HEK293 (cell line): ENCODE measurements at regions not wholly inside any gene's neighbourhood (a gene's known extent, or its start where the extent isn't known, plus 50 kb on each side); places are given as distances from the start of the nearest gene placed in this dataset.

Source experiments
- CTCF ChIA-PET: fragments of 350-600 bp; formaldehyde crosslinking; extraction: SDS; loops from one replicate; lab custom pipeline; 2021; ENCODE audit warnings: antibody characterized with exemption; lab: Yijun Ruan, JAX
- POLR2A ChIA-PET: fragments of 300-600 bp; formaldehyde crosslinking; extraction: SDS; loops from one replicate; lab custom pipeline; 2020; ENCODE audit warnings: antibody characterized with exemption, inconsistent platforms; lab: Yijun Ruan, JAX
- H3K27ac ChIP-seq: fragments of 200-500 bp; sonication (Bioruptor generic); 2 replicates; pipeline ENCODE4 v1.5.1; 2014; ENCODE audit warnings: low read depth, low read length, control low read depth, inconsistent platforms; ENCODE audit errors: extremely low read depth
- H3K36me3 ChIP-seq, 2 experiments: fragments of 200-500 bp in 1 of 2; sonication (Bioruptor generic) in 1 of 2; 1 replicate in 1 of 2; 2 replicates in 1 of 2; pipeline ENCODE4 v1.5.1; 2014 to 2017; ENCODE audit warnings: inconsistent platforms in 2 of 2, low read length in 2 of 2; ENCODE audit not compliant: control insufficient read depth in 2 of 2, insufficient read depth in 1 of 2
- H3K4me1 ChIP-seq: fragments of 200-500 bp; sonication (Bioruptor generic); 2 replicates; pipeline ENCODE4 v1.5.1; 2014; ENCODE audit warnings: mild to moderate bottlenecking, low read length, inconsistent platforms; ENCODE audit not compliant: control insufficient read depth, insufficient read depth
- H3K4me3 ChIP-seq: 2 replicates; pipeline ENCODE4 v1.5.1; 2011; ENCODE audit warnings: low read depth, mild to moderate bottlenecking, control low read depth, low read length, moderate library complexity
- H3K9me3 ChIP-seq: fragments of 200-500 bp; sonication (Bioruptor generic); 2 replicates; pipeline ENCODE4 v1.5.1; 2014; ENCODE audit warnings: low read depth, low read length, inconsistent platforms; ENCODE audit not compliant: control insufficient read depth, insufficient read depth
- HOXD13 ChIP-seq: sonication (generic); formaldehyde crosslinking; IDR thresholded peaks from 2 replicates; pipeline ENCODE4 v1.8.0; 2022; ENCODE audit warnings: missing genetic modification reagents, borderline replicate concordance
- ZBTB20 ChIP-seq: fragments of 450-650 bp; formaldehyde crosslinking; IDR thresholded peaks from 2 replicates; pipeline ENCODE4 v1.5.1; 2016; ENCODE audit warnings: missing biosample characterization, missing genetic modification characterization
- ZEB2 ChIP-seq: fragments of 450-650 bp; formaldehyde crosslinking; IDR thresholded peaks from 2 replicates; pipeline ENCODE4 v1.5.1; 2016; ENCODE audit warnings: missing biosample characterization, missing genetic modification characterization
- ZFHX2 ChIP-seq: fragments of 450-650 bp; formaldehyde crosslinking; conservative IDR thresholded peaks from 2 replicates; pipeline ENCODE4 v1.5.1; 2016; ENCODE audit warnings: missing biosample characterization, missing genetic modification characterization
- ZNF132 ChIP-seq: fragments of 450-650 bp; formaldehyde crosslinking; IDR thresholded peaks from 2 replicates; pipeline ENCODE4 v1.5.1; 2017; ENCODE audit warnings: missing biosample characterization, missing genetic modification characterization, borderline replicate concordance
- ZNF18 ChIP-seq: fragments of 450-650 bp; formaldehyde crosslinking; IDR thresholded peaks from 2 replicates; pipeline ENCODE4 v1.5.1; 2016; ENCODE audit warnings: missing biosample characterization, missing genetic modification characterization
- ZNF311 ChIP-seq: fragments of 450-650 bp; formaldehyde crosslinking; IDR thresholded peaks from 2 replicates; pipeline ENCODE4 v1.5.1; 2017; ENCODE audit warnings: missing biosample characterization, missing genetic modification characterization, borderline replicate concordance
- ZNF518A ChIP-seq: fragments of 450-650 bp; formaldehyde crosslinking; conservative IDR thresholded peaks from 2 replicates; pipeline ENCODE4 v1.5.1; 2016; ENCODE audit warnings: low read depth, missing biosample characterization, missing genetic modification characterization
- ZNF530 ChIP-seq: fragments of 450-650 bp; formaldehyde crosslinking; IDR thresholded peaks from 2 replicates; pipeline ENCODE4 v1.5.1; 2016; ENCODE audit warnings: low read depth, missing biosample characterization, missing genetic modification characterization
- ZNF548 ChIP-seq: fragments of 450-650 bp; formaldehyde crosslinking; IDR thresholded peaks from 2 replicates; pipeline ENCODE4 v1.5.1; 2016; ENCODE audit warnings: missing biosample characterization, missing genetic modification characterization
- ZNF561 ChIP-seq: fragments of 450-650 bp; IDR thresholded peaks from 2 replicates; pipeline ENCODE4 v1.5.1; 2018; ENCODE audit warnings: missing biosample characterization, missing genetic modification characterization, borderline replicate concordance
- ZNF658 ChIP-seq: fragments of 450-650 bp; formaldehyde crosslinking; IDR thresholded peaks from 2 replicates; pipeline ENCODE4; 2016; ENCODE audit warnings: missing biosample characterization, missing genetic modification characterization
- ZNF677 ChIP-seq: fragments of 450-650 bp; IDR thresholded peaks from 2 replicates; pipeline ENCODE4 v1.5.0; 2018; ENCODE audit warnings: missing biosample characterization, mild to moderate bottlenecking, missing genetic modification characterization, moderate library complexity
- ZNF768 ChIP-seq: fragments of 450-650 bp; formaldehyde crosslinking; IDR thresholded peaks from 2 replicates; pipeline ENCODE4 v1.5.1; 2018; ENCODE audit warnings: missing biosample characterization, mild to moderate bottlenecking, missing genetic modification characterization
- TF ChIP-seq, protein P1 (sequence below): fragments of 450-650 bp; formaldehyde crosslinking; IDR thresholded peaks from 2 replicates; pipeline ENCODE4 v1.5.1; 2016; ENCODE audit warnings: missing biosample characterization, missing genetic modification characterization

GRCh38 chr2:215850380-215850779, 163.0 kb downstream of the MREG start (continued):
- TF ChIP-seq ZNF768 (tag by site-specific recombination) (no peak), ZNF561 (tag by site-specific recombination) (no peak)

DNA sequence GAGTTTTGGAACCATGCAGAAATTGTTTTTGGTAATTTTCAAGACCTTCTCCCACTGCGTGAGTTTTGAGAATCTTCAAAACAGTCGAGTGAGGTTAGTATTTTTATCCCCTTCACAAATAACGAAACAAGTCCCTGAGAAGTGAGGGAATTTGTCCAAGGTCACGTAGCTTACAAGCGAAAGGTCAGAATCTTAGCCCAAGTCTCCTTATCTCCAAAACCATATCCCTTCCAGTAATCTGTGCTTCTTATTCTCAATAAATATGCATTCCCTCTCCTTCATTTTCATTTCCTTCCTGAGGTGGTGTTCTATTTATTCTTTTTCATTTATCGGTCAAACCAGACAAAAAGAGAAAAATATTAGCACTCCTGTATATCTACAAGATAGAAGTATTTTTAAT, 163.6 kb downstream of the MREG start:
- CTCF ChIA-PET = no interaction called here
- POLR2A ChIA-PET = no interaction called here
- H3K4me1 ChIP-seq = no peaks in the 10 kb centered on the region
- no peak overlapping the region for H3K4me3 ChIP-seq
- H3K27ac ChIP-seq = no peak overlapping the region
- H3K9me3 ChIP-seq = no peaks in the 10 kb centered on the region
- TF ChIP-seq ZNF518A (tag by site-specific recombination) = no peak
- TF ChIP-seq, protein P1, sequence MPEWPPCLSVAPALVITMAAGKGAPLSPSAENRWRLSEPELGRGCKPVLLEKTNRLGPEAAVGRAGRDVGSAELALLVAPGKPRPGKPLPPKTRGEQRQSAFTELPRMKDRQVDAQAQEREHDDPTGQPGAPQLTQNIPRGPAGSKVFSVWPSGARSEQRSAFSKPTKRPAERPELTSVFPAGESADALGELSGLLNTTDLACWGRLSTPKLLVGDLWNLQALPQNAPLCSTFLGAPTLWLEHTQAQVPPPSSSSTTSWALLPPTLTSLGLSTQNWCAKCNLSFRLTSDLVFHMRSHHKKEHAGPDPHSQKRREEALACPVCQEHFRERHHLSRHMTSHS (tag by site-specific recombination) = no peak
- no peaks in the 10 kb centered on the region for H3K36me3 ChIP-seq

DNA sequence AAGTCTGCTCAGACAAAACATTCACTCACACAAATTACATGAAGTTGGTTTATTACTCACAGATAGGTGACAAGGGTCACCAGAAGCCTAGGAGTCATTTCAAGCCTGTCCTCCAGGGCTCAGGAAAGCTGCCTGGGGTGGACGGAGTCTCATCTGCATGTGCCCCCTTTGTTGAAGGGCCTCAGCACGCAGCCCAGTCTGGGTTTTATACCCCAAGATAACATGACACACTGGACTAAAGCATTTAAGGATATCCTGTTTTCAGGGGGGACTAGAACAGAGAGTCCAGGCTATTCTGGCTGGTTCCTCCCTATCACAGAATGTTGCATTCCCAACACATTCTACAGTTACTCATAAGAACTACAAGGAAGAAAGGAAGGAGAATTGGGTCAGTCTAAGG, 164.7 kb downstream of the MREG start:
- POLR2A ChIA-PET = no interaction called here
- no peaks in the 10 kb centered on the region for H3K9me3 ChIP-seq
- CTCF ChIA-PET = no interaction called here

DNA sequence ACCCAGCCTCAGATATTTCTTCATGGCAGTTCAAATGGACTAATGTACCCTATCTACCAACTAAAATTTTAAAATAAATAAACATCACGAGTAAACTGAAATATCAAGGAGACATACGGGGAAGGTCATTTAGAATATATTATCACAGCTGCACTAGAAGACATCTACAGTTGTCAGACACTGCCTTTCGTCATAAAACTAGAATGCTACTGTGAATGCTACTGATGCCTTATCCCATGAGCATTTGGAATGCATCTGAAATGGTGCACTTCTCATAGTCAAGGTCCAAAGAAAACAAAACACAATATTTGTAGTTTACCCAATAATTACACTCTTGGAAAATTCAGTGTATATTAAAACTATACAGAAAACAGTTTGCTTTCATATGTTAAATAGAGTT, 165.2 kb downstream of the MREG start:
- Histone ChIP-seq H3K36me3 (no peaks in the 10 kb centered on the region), H3K27ac (no peak overlapping the region), H3K9me3 (no peaks in the 10 kb centered on the region), H3K4me3 (no peak overlapping the region), H3K4me1 (no peaks in the 10 kb centered on the region)
- ChIA-PET CTCF (no interaction called here), POLR2A (no interaction called here)
- no peak for TF ChIP-seq ZNF548 (tag by site-specific recombination)
- TF ChIP-seq ZNF311 (tag by site-specific recombination) = no peak
- no peak for TF ChIP-seq ZNF18 (tag by site-specific recombination)
- TF ChIP-seq ZEB2 (tag by site-specific recombination) = no peak
- TF ChIP-seq HOXD13 (CRISPR knock-in tag) = no peak
- TF ChIP-seq ZBTB20 (tag by site-specific recombination) = no peak
- no peak for TF ChIP-seq ZFHX2
- TF ChIP-seq ZNF658 (tag by site-specific recombination) = no peak
- no peak for TF ChIP-seq ZNF132
- TF ChIP-seq ZNF530 (tag by site-specific recombination) = no peak
- TF ChIP-seq ZNF677 = no peak

More for the DNA sequence above, 164.7 kb downstream of the MREG start:
- Histone ChIP-seq H3K27ac (no peak overlapping the region), H3K36me3 (no peaks in the 10 kb centered on the region), H3K4me3 (no peak overlapping the region), H3K4me1 (no peaks in the 10 kb centered on the region)
- no peak for TF ChIP-seq ZNF658 (tag by site-specific recombination)
